Panc1 (cell line): ENCODE measurements at regions not wholly inside any gene's neighbourhood (a gene's known extent, or its start where the extent isn't known, plus 50 kb on each side); places are given as distances from the start of the nearest gene placed in this dataset.

Experiments used
- ATAC-seq: fragments of 200-7000 bp; cut with Tn5 transposase; 2 replicates; pipeline ENCODE4 v1.9.1; 2020; ENCODE audit warnings: mild to moderate bottlenecking, moderate library complexity
- BruUV-seq: library from RNA; stranded (reverse); fragments of 400-500 nt; replicated peaks from 2 replicates; lab custom pipeline; 2021; lab: Mats Ljungman, UMichigan
- CTCF ChIA-PET: fragments of 300-600 bp; sonication (Branson Sonifier 250); formaldehyde crosslinking; loops from one replicate; lab custom pipeline; 2022; ENCODE audit warnings: antibody characterized with exemption; lab: Charles Lee
- POLR2A ChIA-PET: fragments of 300-600 bp; sonication (Branson Sonifier 250); formaldehyde crosslinking; loops from one replicate; lab custom pipeline; 2022; ENCODE audit warnings: antibody characterized with exemption; lab: Charles Lee
- DNase-seq: peaks from one replicate; pipeline ENCODE4 v3.0.0-alpha.2; 2010; ENCODE audit warnings: low read depth, low spot score
- H3K27ac ChIP-seq: 2 replicates; pipeline ENCODE4 v1.5.1; 2011; ENCODE audit warnings: mild to moderate bottlenecking, low read length, inconsistent platforms
- H3K27me3 ChIP-seq: fragments of 200-500 bp; sonication (Bioruptor generic); 2 replicates; pipeline ENCODE4 v1.6.0; 2014; ENCODE audit warnings: low read length, inconsistent platforms; ENCODE audit not compliant: control insufficient read depth, insufficient read depth
- H3K36me3 ChIP-seq: fragments of 200-500 bp; sonication (Bioruptor generic); 2 replicates; pipeline ENCODE4 v1.5.1; 2014; ENCODE audit warnings: inconsistent platforms, mild to moderate bottlenecking, low read length, moderate library complexity; ENCODE audit not compliant: control insufficient read depth, insufficient read depth
- H3K4me1 ChIP-seq: 2 replicates; pipeline ENCODE4 v1.5.1; 2011; ENCODE audit warnings: inconsistent platforms, mild to moderate bottlenecking, low read length, moderate library complexity; ENCODE audit not compliant: control insufficient read depth, insufficient read depth
- H3K4me3 ChIP-seq, 2 experiments: 2 replicates each; pipeline ENCODE4 v1.5.1; 2011 to 2012; ENCODE audit warnings: low read depth in 2 of 2, low read length in 2 of 2, mild to moderate bottlenecking in 2 of 2, inconsistent platforms in 1 of 2, moderate library complexity in 1 of 2
- H3K9me3 ChIP-seq: fragments of 200-500 bp; sonication (Bioruptor generic); 2 replicates; pipeline ENCODE4 v1.5.1; 2014; ENCODE audit warnings: low read depth, mild to moderate bottlenecking, inconsistent platforms, low read length, moderate library complexity; ENCODE audit not compliant: control insufficient read depth, insufficient read depth
- POLR2AphosphoS5 ChIP-seq: IDR thresholded peaks from 2 replicates; pipeline ENCODE4 v1.6.1; 2012; ENCODE audit warnings: mild to moderate bottlenecking, low read depth, low read length, moderate library complexity
- SIN3A ChIP-seq: IDR thresholded peaks from 2 replicates; pipeline ENCODE4 v1.6.1; 2012; ENCODE audit warnings: low read depth, mild to moderate bottlenecking, low read length, moderate library complexity, borderline replicate concordance; ENCODE audit not compliant: insufficient read depth
- TCF7L2 ChIP-seq: IDR thresholded peaks from 2 replicates; pipeline ENCODE4 v1.6.1; 2011; ENCODE audit warnings: mild to moderate bottlenecking, low read depth, low read length, inconsistent platforms
- in situ Hi-C: cut with HindIII; loops from 2 replicates; pipeline ENCODE4 v1.10.0; 2016; ENCODE audit warnings: low sequenced_read_pairs, low pct_unique_long_range_greater_than_20kb
- intact Hi-C: fragments of 100-400 bp; cut with micrococcal nuclease; formaldehyde crosslinking; loops from one replicate; pipeline ENCODE4 v1.10.0; 2022; ENCODE audit not compliant: unreplicated experiment
- TF ChIP-seq, protein P1 (sequence below): fragments of 450-650 bp; IDR thresholded peaks from 2 replicates; pipeline ENCODE4 v1.5.1; 2017; ENCODE audit warnings: mild to moderate bottlenecking
- TF ChIP-seq, protein P2 (sequence below), 2 experiments: IDR thresholded peaks; 2 replicates each; pipeline ENCODE4 v1.6.1; 2011 to 2012; ENCODE audit warnings: low read depth in 2 of 2, control low read depth in 1 of 2, low read length in 1 of 2, mild to moderate bottlenecking in 1 of 2, moderate library complexity in 1 of 2; ENCODE audit not compliant: insufficient read depth in 1 of 2

DNA sequence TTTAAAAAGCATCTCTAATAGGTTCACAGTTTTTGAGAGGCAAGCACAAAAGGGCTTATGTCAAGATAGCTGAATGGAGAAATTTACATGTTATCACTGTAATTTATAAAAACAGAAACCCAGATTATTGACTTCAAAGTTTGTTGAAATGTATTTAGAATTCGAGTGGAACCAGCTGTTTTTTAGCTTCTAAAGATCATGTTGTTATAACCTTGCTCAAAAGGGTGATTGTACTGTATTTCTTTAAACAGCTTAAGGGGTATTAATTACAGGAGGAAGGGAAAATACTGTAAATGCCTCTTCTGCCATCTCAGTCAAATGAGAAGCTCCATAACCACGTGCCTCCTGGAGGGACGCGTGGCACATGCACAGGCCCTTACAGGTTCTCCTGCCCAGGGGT is 156.2 kb upstream of the MGMT start:
- ChIA-PET CTCF (no interaction called here), POLR2A (no interaction called here)
- BruUV-seq, result no TSS peak
- TF ChIP-seq SIN3A, result no peak
- no peak for TF ChIP-seq POLR2AphosphoS5
- TF ChIP-seq, protein P1, sequence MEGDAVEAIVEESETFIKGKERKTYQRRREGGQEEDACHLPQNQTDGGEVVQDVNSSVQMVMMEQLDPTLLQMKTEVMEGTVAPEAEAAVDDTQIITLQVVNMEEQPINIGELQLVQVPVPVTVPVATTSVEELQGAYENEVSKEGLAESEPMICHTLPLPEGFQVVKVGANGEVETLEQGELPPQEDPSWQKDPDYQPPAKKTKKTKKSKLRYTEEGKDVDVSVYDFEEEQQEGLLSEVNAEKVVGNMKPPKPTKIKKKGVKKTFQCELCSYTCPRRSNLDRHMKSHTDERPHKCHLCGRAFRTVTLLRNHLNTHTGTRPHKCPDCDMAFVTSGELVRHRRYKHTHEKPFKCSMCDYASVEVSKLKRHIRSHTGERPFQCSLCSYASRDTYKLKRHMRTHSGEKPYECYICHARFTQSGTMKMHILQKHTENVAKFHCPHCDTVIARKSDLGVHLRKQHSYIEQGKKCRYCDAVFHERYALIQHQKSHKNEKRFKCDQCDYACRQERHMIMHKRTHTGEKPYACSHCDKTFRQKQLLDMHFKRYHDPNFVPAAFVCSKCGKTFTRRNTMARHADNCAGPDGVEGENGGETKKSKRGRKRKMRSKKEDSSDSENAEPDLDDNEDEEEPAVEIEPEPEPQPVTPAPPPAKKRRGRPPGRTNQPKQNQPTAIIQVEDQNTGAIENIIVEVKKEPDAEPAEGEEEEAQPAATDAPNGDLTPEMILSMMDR, result no peak
- TF ChIP-seq, protein P2, sequence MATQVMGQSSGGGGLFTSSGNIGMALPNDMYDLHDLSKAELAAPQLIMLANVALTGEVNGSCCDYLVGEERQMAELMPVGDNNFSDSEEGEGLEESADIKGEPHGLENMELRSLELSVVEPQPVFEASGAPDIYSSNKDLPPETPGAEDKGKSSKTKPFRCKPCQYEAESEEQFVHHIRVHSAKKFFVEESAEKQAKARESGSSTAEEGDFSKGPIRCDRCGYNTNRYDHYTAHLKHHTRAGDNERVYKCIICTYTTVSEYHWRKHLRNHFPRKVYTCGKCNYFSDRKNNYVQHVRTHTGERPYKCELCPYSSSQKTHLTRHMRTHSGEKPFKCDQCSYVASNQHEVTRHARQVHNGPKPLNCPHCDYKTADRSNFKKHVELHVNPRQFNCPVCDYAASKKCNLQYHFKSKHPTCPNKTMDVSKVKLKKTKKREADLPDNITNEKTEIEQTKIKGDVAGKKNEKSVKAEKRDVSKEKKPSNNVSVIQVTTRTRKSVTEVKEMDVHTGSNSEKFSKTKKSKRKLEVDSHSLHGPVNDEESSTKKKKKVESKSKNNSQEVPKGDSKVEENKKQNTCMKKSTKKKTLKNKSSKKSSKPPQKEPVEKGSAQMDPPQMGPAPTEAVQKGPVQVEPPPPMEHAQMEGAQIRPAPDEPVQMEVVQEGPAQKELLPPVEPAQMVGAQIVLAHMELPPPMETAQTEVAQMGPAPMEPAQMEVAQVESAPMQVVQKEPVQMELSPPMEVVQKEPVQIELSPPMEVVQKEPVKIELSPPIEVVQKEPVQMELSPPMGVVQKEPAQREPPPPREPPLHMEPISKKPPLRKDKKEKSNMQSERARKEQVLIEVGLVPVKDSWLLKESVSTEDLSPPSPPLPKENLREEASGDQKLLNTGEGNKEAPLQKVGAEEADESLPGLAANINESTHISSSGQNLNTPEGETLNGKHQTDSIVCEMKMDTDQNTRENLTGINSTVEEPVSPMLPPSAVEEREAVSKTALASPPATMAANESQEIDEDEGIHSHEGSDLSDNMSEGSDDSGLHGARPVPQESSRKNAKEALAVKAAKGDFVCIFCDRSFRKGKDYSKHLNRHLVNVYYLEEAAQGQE (IDR thresholded peaks at IDR 0.05; ENCODE audit: insufficient read depth in 1 of 2, low read depth in 2 of 2, low read length in 1 of 2), result no peak
- no peak for TF ChIP-seq TCF7L2
- ATAC-seq (no peak), DNase-seq (no peak)
- intact Hi-C loops, result no loop called here
- in situ Hi-C loops, result no loop called here
- H3K36me3 ChIP-seq, result no peaks in the 10 kb centered on the region
- no peaks in the 10 kb centered on the region; the same call in 1 of the 2 replicates for H3K9me3 ChIP-seq
- H3K27ac ChIP-seq, result no peak overlapping the region
- no peaks in the 10 kb centered on the region for H3K4me1 ChIP-seq
- H3K27me3 ChIP-seq, result 0 out of 2 replicates have a peak, but pooled peaks cover 5% of the 10 kb centered on the region
- H3K4me3 ChIP-seq, result no peak overlapping the region

DNA sequence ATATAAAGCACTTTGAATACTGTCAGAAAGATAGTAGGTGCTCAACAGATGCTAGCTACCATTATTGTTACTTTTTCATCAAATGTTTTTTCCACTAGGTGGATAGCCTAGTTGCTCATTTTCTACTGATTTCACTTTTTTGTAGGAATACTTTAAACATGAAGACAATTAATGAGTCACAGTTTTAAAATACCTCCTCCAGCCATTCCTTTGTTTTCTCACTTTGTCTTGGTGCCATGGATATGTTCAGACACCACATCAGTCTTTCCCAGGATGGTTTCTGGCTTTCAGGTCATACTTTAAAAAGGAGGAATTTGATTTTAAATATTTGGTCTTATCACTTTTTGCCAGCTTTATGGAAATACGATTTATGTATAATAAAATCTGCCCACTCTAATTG is 147.1 kb upstream of the MGMT start:
- Histone ChIP-seq H3K4me1 (no peaks in the 10 kb centered on the region), H3K27me3 (peaks cover 2% of the 10 kb centered on the region; the same call in 1 of the 2 replicates), H3K27ac (no peak overlapping the region), H3K4me3 (no peak overlapping the region), H3K9me3 (no peaks in the 10 kb centered on the region; the same call in 1 of the 2 replicates), H3K36me3 (no peaks in the 10 kb centered on the region)
- ATAC-seq, result no peak
- intact Hi-C loops, result no loop called here
- DNase-seq, result no peak
- TF ChIP-seq, protein P2 (IDR thresholded peaks at IDR 0.05; ENCODE audit: insufficient read depth in 1 of 2, low read depth in 2 of 2, low read length in 1 of 2), result no peak
- no peak for TF ChIP-seq SIN3A
- no peak for TF ChIP-seq TCF7L2
- TF ChIP-seq, protein P1, result no peak
- BruUV-seq, result no TSS peak
- in situ Hi-C loops, result no loop called here
- POLR2A ChIA-PET, result no interaction called here
- CTCF ChIA-PET, result no interaction called here
